Glomerular endothelial cell (primary cell): ENCODE measurements at regions not wholly inside any gene's neighbourhood (a gene's known extent, or its start where the extent isn't known, plus 50 kb on each side); places are given as distances from the start of the nearest gene placed in this dataset.

ENCODE experiments used
- DNase-seq: peaks from one replicate; pipeline ENCODE4 v3.0.0-alpha.2; 2011; ENCODE audit warnings: low read depth, low spot score; ENCODE audit errors: extremely low read depth

- DNase-seq, result no peak
These were observed 555.2 kb downstream of the COL12A1 start for GRCh38 chr6:74650668-74651067.

GRCh38 chr6:74646461-74646860 is 559.4 kb downstream of the COL12A1 start:
- no peak for DNase-seq

GRCh38 chr6:74645108-74645849 is 560.6 kb downstream of the COL12A1 start:
- DNase-seq, result no peak

GRCh38 chr6:74642101-74642500 is 563.8 kb downstream of the COL12A1 start:
- DNase-seq, result no peak

DNA sequence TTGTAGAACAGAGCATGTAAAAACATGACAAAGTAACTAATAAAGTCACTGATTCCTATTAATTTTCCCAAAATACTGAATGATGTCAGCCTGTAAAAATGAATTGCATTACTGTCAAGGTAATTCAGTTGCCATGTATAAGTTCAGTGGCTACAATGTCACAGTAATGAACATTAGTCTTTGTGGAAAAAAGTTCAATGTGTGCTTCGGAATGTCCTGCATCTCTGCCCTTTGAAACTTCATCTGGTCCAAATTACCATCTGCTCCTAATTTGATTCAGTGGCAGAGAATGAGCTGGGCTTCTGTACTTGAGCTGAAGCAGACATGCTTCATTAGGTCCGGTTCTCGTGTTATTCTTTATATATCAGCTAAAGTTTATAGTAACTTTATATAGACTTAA is 567.4 kb downstream of the COL12A1 start:
- no peak for DNase-seq

DNA sequence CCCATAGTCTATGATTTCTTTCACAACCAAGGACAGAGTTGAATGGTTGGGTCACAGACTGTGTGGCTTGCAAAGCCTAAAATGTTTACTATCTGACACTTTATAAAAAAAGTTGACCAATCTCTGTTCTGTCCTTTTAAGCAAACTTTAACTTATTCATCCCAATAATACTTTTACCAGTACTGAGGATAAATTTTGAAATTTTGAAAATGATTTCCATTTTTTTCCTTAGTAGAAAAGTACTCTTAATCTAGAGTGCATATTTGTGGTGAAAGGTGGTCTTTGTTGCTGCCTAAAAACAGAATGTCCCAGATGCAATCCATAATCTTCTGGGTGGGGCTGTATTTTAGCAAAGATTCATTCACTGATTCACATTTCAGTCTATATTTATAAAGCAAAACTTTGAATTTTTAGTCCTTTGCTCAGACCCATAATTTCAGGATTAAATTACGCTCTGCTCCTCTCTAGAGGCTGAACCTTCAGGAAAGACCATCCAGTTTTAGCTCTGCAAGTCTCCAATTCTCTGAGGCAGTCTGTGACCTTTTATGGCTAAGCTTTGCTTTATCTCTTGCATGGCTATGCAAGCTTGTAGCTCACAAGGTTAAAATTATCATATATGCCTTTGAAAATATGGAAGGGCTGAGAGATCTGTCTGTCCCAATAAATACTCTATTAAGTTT is 573.5 kb downstream of the COL12A1 start:
- no peak for DNase-seq

GRCh38 chr6:74631564-74631963 is 574.3 kb downstream of the COL12A1 start:
- no peak for DNase-seq

DNA sequence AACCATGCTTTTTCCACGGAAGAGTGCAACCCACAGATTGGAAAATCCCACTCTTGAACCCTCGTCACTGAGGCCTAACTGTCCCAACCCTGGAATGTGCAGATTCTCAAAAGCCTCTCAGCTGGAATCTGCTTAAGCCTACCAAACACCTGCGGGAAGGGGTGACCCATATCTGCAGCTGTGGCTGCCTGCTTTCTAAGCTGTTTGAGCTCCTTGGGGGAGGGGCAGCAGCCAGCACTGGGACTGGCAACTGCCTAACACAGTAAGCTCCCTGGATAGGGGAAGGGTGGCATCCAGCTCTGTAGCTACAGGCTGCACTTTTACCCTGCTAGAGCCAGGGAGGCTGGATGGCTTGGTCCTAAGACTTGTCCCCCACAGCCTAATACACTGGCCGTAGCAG is 579.6 kb downstream of the COL12A1 start:
- no peak for DNase-seq

- DNase-seq, result no peak
These were observed 582.8 kb downstream of the COL12A1 start for GRCh38 chr6:74623027-74623426.

- DNase-seq, result no peak
These were observed 594.6 kb downstream of the COL12A1 start for GRCh38 chr6:74611220-74611619.

DNA sequence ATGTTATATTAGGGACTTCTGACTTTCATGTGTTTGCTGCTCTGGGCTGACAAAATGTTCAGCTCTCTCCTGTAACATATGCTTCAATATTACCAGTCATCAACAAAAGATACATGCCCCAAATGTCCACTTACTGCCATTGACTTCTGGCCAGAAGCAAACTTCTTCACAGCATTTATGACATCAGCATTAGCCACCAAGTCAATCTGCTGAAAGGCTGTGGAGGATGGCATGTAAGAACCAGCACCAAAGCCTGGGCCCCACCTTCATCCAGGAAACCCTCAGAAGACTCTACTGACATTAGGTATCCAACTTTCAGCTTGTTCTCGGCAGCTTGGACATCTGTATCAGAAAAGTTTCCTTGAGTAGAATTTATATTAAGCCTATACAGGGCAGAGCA is 595.5 kb downstream of the COL12A1 start:
- DNase-seq, result no peak

DNA sequence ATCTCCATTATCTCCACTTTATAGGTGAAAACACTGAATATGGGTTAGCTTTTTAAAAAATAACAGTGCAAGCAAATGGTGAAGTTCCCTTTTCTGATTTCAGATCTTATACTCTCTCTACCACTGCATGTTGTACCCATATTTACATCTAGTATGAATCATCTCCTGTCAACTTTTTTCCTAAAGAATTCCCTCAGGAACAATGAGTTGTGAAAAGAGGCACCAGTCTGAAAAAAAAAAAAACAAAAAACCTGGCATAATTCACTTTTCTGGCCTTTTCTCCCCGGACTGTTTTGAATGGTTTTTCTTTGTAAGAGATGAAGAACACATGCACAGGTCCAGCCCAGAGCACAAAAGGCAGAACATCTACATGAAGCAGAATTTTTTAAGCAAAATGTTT is 596.0 kb downstream of the COL12A1 start:
- no peak for DNase-seq

GRCh38 chr6:74607934-74608333 is 597.9 kb downstream of the COL12A1 start:
- no peak for DNase-seq

DNA sequence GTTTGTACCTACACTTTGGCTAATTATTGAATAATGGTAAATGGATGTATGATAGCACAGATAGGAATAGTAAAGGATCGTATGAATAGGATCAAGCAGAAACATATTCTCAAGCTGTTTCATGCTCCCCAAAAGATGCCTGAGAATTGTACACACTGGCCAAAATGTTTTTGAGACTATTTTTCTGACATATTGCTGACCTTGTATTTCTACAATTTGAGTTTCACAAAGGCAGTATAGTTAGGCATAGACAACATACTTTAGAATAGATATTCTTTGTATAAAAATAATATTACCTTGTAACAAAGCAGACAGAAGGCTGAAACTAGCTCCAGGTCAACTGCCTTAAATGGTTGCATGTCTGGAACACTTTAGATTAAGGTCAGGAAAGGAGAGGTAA is 598.4 kb downstream of the COL12A1 start:
- DNase-seq, result no peak

- DNase-seq, result no peak
These were observed 599.2 kb downstream of the COL12A1 start for GRCh38 chr6:74606582-74607071.

DNA sequence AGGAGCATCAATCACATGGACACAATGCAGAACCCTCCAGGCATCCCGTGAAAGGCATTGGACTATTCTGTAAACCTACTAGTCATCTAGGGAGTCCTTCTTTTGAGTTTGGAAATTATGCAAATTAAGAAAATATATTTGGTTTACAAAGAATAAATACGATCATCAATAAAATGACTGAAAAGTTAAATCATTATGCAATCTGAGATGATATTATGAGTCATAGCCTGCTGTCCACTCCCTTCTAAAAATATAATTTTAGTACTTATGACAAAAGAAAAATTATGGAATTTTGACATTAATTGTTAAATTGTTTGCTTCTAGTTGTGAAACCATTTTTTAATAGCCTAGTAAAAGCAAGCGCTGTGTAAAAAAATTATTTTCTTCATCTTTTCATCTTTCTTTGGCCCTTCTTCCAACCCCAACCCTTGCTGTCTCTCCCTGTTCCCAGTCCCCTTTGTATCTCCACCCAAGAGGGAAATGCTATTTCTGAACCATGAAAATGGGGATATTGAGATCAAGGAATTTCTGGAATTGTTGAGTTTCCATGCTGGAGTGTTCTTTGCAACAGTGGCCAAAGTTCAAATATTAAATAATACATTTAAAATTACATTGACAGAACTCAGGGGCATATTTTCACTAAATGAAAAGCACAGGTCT is 599.8 kb downstream of the COL12A1 start:
- no peak for DNase-seq

DNA sequence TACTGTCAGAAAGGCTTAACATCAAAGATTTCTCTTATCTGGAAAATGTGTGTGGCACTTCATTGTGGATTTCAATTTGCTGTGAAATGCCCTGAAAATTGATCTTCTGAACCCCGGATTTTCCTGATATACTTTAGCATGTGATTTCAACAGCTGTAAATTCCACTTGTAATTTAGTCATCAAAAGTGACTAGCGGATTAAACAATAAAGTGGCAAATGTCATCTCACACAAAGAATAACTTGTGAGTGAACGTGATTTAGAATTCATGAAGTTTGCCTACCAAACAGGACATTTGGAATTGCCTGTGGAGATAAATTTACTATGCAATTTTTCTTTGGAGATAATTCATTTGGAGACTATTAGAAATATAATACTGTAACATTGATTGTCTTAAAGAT is 601.6 kb downstream of the COL12A1 start:
- DNase-seq, result no peak

DNA sequence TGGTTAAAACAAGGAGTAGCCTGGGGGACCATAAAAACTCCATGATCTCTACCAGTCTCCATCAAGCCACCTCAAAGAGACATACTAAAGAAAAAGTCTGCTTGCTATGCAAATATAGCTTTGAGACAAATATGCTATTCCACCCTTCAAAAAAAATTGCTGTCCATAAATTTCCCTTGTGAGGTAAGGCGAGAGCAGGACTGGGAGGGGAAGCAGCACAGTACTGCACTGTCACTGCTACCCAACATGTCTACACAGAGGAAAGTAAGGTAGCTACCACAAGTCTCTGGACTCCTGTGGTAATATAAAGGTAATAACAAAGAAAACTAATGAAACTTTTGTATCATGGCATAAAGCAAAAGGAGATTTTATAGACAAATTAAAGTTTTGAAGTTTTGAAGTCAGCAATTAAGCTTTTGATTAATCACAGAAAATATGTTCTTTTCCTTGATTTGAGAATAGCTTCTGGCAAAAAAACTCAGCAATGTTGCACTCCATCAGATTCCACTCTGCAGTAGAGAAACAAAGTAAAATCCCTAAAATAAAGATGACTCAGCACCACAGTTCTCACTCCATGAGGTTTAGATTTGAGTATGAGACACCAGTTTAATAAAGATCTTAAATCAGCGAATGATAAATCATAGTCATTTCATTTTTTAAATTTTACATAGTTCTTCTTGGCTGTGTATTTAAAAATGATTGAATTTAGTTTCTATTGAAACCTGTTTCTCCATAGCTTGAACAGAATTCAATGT is 602.4 kb downstream of the COL12A1 start:
- no peak for DNase-seq

DNA sequence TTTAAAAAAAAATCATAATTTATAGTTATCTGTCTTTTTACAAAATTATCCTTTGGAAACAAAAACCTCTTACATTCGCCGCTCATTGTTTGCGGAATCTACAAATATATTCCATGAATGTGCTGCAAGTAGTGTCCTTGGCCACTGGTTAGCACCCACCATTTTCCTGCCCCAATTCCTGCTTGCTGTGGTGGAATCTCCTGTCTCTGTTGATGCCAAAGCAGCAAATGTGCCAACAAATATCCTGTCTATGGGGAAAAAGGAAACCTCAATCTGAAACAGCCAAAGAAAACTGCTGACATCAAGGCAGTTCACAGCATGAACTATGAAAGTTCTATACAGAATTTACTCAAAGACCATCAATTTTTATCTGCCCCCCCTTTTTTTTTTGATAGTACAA is 603.6 kb downstream of the COL12A1 start:
- DNase-seq, result no peak

GRCh38 chr6:74598462-74599393 is 607.1 kb downstream of the COL12A1 start:
- DNase-seq, result no peak
